ENCODE measurements at regions not wholly inside any gene's neighbourhood (a gene's known extent, or its start where the extent isn't known, plus 50 kb on each side); places are given as distances from the start of the nearest gene placed in this dataset.

GRCh38 chr16:6076631-6077030, 979.0 kb upstream of the EEF2KMT start:
- Mint-ChIP-seq H3K27me3 (no peaks in the 10 kb centered on the region), H3K4me1 (ENCODE audit: low read depth in 2 of 2) (no peaks in the 10 kb centered on the region), H3K36me3 (ENCODE audit: insufficient read depth) (no peaks in the 10 kb centered on the region), H3K4me3 (no peak overlapping the region), H3K9me3 (peaks cover 0 to 10% of the 10 kb centered on the region in 2 donors), H3K27ac (no peak overlapping the region)
- ATAC-seq (replicated peaks) (no peak), DNase-seq (no peak)

DNA sequence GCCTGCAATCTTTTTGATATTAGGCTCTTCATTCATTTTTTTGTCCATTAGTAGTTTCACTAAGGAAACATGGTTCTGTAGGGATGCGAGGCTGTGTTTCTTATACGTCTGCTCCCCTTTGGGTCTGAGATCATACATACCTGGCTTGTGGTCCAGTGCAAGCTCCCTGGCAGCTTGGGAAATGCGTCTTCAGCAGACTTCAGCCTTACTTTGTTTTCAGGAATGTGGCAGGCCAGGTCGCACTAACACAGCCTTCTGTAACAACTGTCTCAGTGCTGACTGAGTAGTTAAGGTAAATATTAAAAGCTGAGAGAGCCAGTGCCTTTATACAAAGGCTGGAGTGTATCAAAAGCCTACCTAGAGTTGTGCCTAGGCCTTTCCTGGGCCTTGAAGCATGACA, 970.5 kb upstream of the EEF2KMT start:
- Mint-ChIP-seq H3K36me3 (ENCODE audit: insufficient read depth) (no peaks in the 10 kb centered on the region), H3K9me3 (peaks cover 0 to 5% of the 10 kb centered on the region in 2 donors)
- ATAC-seq (replicated peaks) = no peak

DNA sequence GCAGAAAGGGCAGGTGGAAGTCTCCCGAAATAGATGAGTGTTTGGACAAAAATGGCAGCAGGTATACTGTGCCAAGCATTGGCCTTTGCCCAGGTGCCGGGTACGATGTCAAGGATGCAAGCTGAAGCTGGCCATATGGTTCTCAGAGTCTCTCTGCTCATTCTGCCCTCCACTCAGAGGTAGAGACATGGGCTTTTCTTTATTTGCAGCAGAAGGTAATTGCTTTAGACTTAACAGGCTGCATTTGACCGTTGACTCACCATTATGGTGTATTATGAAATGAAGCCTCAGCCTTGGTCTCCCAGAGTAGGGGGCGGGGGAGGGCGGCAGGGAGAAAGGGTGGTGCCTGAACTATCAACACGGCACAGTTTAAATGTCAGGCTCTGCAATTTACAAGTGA, 969.1 kb upstream of the EEF2KMT start:
- DNase-seq = no peak
- Mint-ChIP-seq H3K9me3 (peaks cover 0 to 4% of the 10 kb centered on the region in 2 donors), H3K4me1 (ENCODE audit: low read depth in 2 of 2) (no peaks in the 10 kb centered on the region), H3K27me3 (no peaks in the 10 kb centered on the region), H3K27ac (no peak overlapping the region), H3K4me3 (no peak overlapping the region), H3K36me3 (ENCODE audit: insufficient read depth) (no peaks in the 10 kb centered on the region)
- ATAC-seq (replicated peaks) = no peak

More for the DNA sequence above, 970.5 kb upstream of the EEF2KMT start:
- Mint-ChIP-seq H3K27me3 (no peaks in the 10 kb centered on the region), H3K4me1 (ENCODE audit: low read depth in 2 of 2) (no peaks in the 10 kb centered on the region), H3K27ac (no peak overlapping the region), H3K4me3 (no peak overlapping the region)
- no peak for DNase-seq

DNA sequence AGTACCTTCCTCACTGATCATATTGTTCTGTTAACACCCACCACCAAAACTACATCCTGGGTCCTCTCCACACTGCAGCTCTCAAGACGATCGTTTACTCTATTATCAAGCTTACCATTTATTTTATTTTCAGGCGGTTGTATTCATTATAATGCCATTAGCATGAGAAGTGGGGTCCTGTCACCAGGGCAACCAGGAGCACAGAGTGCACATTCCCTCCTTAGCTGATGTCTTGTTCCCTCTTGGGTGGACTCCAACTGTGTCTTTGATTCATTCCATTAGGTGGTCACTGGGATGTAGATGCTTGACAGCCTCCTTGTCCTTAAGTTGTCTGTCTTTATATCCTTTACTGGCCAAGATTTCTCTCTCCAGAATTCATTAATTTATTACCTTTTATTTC, 965.9 kb upstream of the EEF2KMT start:
- no peaks in the 10 kb centered on the region for H3K36me3 Mint-ChIP-seq (ENCODE audit: insufficient read depth)
- ATAC-seq (replicated peaks) (no peak), DNase-seq (no peak)
- no peaks in the 10 kb centered on the region for H3K4me1 Mint-ChIP-seq (ENCODE audit: low read depth in 2 of 2)
- H3K27ac Mint-ChIP-seq = no peak overlapping the region
- no peaks in the 10 kb centered on the region for H3K27me3 Mint-ChIP-seq
- H3K9me3 Mint-ChIP-seq = peaks cover 6 to 13% of the 10 kb centered on the region in 2 donors
- H3K4me3 Mint-ChIP-seq = no peak overlapping the region

- Mint-ChIP-seq H3K27me3 (no peaks in the 10 kb centered on the region), H3K4me1 (ENCODE audit: low read depth in 2 of 2) (no peaks in the 10 kb centered on the region), H3K27ac (no peak overlapping the region), H3K4me3 (no peak overlapping the region), H3K36me3 (ENCODE audit: insufficient read depth) (no peaks in the 10 kb centered on the region), H3K9me3 (peaks cover 6 to 28% of the 10 kb centered on the region in 2 donors)
- DNase-seq = no peak
- no peak for ATAC-seq (replicated peaks)
Measured at GRCh38 chr16:6059671-6060070, 962.1 kb upstream of the EEF2KMT start.

GRCh38 chr16:6057821-6058220, 960.2 kb upstream of the EEF2KMT start:
- Mint-ChIP-seq H3K36me3 (ENCODE audit: insufficient read depth) (no peaks in the 10 kb centered on the region), H3K4me1 (ENCODE audit: low read depth in 2 of 2) (no peaks in the 10 kb centered on the region), H3K4me3 (no peak overlapping the region), H3K9me3 (peaks cover 6 to 28% of the 10 kb centered on the region in 2 donors), H3K27ac (no peak overlapping the region), H3K27me3 (no peaks in the 10 kb centered on the region)
- no peak for DNase-seq
- no peak for ATAC-seq (replicated peaks)

DNA sequence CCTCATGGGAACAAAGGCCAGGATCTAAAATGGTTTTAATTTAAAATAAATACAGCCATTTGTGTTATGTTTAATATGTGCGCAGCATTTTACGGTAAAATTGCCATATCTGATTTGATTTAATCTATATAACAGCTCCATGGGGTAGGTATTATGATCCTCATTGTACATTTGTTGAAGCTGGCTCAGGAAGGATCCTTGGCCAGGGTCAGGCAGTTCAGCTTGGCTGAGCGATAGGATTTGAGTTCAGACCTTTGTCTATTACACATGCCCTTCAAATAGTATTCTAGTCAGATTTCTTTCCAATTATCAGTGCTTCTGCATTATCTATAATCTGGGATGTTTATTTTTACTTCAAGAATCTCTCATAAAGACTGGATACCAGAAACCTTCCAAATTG, 950.4 kb upstream of the EEF2KMT start:
- no peaks in the 10 kb centered on the region for H3K4me1 Mint-ChIP-seq (ENCODE audit: low read depth in 2 of 2)
- no peak overlapping the region for H3K27ac Mint-ChIP-seq
- H3K4me3 Mint-ChIP-seq = no peak overlapping the region
- ATAC-seq (replicated peaks) = no peak
- peaks cover 17 to 18% of the 10 kb centered on the region in 2 donors for H3K9me3 Mint-ChIP-seq
- no peaks in the 10 kb centered on the region for H3K27me3 Mint-ChIP-seq
- no peak for DNase-seq
- H3K36me3 Mint-ChIP-seq (ENCODE audit: insufficient read depth) = no peaks in the 10 kb centered on the region

GRCh38 chr16:6047325-6047724, 949.7 kb upstream of the EEF2KMT start:
- DNase-seq (no peak), ATAC-seq (replicated peaks) (no peak)
- no peaks in the 10 kb centered on the region for H3K36me3 Mint-ChIP-seq (ENCODE audit: insufficient read depth)
- no peak overlapping the region for H3K27ac Mint-ChIP-seq
- no peaks in the 10 kb centered on the region for H3K4me1 Mint-ChIP-seq (ENCODE audit: low read depth in 2 of 2)
- H3K27me3 Mint-ChIP-seq = no peaks in the 10 kb centered on the region
- H3K9me3 Mint-ChIP-seq = peaks cover 21% of the 10 kb centered on the region in 2 donors
- no peak overlapping the region for H3K4me3 Mint-ChIP-seq

DNA sequence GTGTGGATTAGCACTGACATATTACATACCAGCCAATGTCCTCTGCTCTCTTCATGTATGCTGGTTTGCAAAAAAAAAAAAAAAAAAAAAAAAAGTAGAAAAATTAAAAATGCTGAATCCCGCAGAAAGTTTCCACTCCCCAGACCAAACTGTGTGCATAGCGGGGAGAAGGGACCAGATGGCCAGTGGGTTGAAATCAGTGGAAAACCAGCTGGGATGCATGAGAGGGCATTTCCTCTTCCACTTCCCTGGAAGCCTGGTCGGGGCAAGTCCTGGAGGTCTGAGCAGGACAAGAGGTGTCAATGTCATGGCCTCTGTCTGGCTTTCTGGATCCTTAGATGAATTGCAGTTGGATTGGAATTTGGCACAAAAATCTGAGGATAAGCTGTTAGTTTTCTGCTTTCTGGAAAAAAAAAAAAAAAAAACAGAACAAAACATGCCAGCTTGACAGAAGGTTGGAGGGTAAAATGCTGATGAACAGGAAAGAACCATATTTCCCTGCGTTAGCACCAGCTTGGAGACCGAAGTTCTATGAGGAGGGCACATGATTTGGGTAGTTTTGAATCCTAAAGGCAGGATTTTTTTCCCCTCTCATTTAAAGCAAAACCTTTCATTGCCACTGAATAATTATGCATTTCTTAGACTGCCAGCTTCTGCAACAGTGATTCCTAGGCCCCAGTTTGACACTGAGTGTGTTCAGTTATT, 941.5 kb upstream of the EEF2KMT start:
- Mint-ChIP-seq H3K4me3 (no peak overlapping the region), H3K9me3 (peaks cover 3 to 14% of the 10 kb centered on the region in 2 donors), H3K27ac (no peak overlapping the region), H3K36me3 (ENCODE audit: insufficient read depth) (no peaks in the 10 kb centered on the region), H3K27me3 (no peaks in the 10 kb centered on the region), H3K4me1 (ENCODE audit: low read depth in 2 of 2) (no peaks in the 10 kb centered on the region)
- DNase-seq (no peak), ATAC-seq (replicated peaks) (no peak)

- Mint-ChIP-seq H3K4me1 (ENCODE audit: low read depth in 2 of 2) (no peaks in the 10 kb centered on the region), H3K27me3 (no peaks in the 10 kb centered on the region), H3K27ac (no peak overlapping the region), H3K9me3 (peaks cover 4 to 25% of the 10 kb centered on the region in 2 donors), H3K4me3 (no peak overlapping the region), H3K36me3 (ENCODE audit: insufficient read depth) (no peaks in the 10 kb centered on the region)
- no peak for ATAC-seq (replicated peaks)
- no peak for DNase-seq
Measured at GRCh38 chr16:6035161-6035560, 937.6 kb upstream of the EEF2KMT start.

- no peaks in the 10 kb centered on the region for H3K4me1 Mint-ChIP-seq (ENCODE audit: low read depth in 2 of 2)
- H3K4me3 Mint-ChIP-seq = no peak overlapping the region
- no peak overlapping the region for H3K27ac Mint-ChIP-seq
- ATAC-seq (replicated peaks) = no peak
- no peaks in the 10 kb centered on the region for H3K36me3 Mint-ChIP-seq (ENCODE audit: insufficient read depth)
- DNase-seq = no peak
- no peaks in the 10 kb centered on the region for H3K27me3 Mint-ChIP-seq
- H3K9me3 Mint-ChIP-seq = peaks cover 4 to 25% of the 10 kb centered on the region in 2 donors
Measured at GRCh38 chr16:6034511-6034910, 936.9 kb upstream of the EEF2KMT start.

DNA sequence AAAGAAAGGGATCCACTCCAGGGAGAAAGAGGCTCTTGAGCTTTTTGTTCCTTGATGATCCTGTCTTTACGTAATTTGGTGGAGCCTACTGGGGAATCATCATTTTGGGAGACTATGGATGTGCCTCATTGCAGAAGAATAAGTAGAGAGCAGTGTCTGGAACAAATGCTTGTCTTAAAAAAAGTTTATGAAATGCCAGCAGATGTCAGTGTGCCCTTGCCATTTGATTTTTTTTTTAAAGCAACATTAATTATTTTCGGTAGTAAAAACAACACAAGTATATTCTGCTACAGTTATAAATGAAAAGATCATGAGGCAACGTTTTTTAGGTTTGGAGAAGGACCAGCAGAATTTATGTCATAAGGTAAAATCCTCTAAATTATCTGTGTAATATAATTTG, 934.8 kb upstream of the EEF2KMT start:
- peaks cover 4 to 25% of the 10 kb centered on the region in 2 donors for H3K9me3 Mint-ChIP-seq
- DNase-seq (no peak), ATAC-seq (replicated peaks) (no peak)
- H3K4me3 Mint-ChIP-seq = no peak overlapping the region
- H3K36me3 Mint-ChIP-seq (ENCODE audit: insufficient read depth) = no peaks in the 10 kb centered on the region
- no peak overlapping the region for H3K27ac Mint-ChIP-seq
- no peaks in the 10 kb centered on the region for H3K4me1 Mint-ChIP-seq (ENCODE audit: low read depth in 2 of 2)
- H3K27me3 Mint-ChIP-seq = no peaks in the 10 kb centered on the region

GRCh38 chr16:6031567-6031966, 934.0 kb upstream of the EEF2KMT start:
- ATAC-seq (replicated peaks) (no peak), DNase-seq (no peak)
- no peaks in the 10 kb centered on the region for H3K36me3 Mint-ChIP-seq (ENCODE audit: insufficient read depth)
- H3K9me3 Mint-ChIP-seq = peaks cover 4 to 25% of the 10 kb centered on the region in 2 donors
- H3K4me1 Mint-ChIP-seq (ENCODE audit: low read depth in 2 of 2) = no peaks in the 10 kb centered on the region
- no peak overlapping the region for H3K4me3 Mint-ChIP-seq
- no peaks in the 10 kb centered on the region for H3K27me3 Mint-ChIP-seq
- H3K27ac Mint-ChIP-seq = no peak overlapping the region

- Mint-ChIP-seq H3K9me3 (peaks cover 4 to 25% of the 10 kb centered on the region in 2 donors), H3K4me3 (no peak overlapping the region), H3K27ac (no peak overlapping the region), H3K36me3 (ENCODE audit: insufficient read depth) (no peaks in the 10 kb centered on the region), H3K27me3 (no peaks in the 10 kb centered on the region), H3K4me1 (ENCODE audit: low read depth in 2 of 2) (no peaks in the 10 kb centered on the region)
- DNase-seq = no peak
- no peak for ATAC-seq (replicated peaks)
Measured at GRCh38 chr16:6031102-6031501, 933.5 kb upstream of the EEF2KMT start.
